PC-3 (cell line): ENCODE measurements at regions not wholly inside any gene's neighbourhood (a gene's known extent, or its start where the extent isn't known, plus 50 kb on each side); places are given as distances from the start of the nearest gene placed in this dataset.

Experiments
- EZH2phosphoT487 ChIP-seq: fragments of 300-600 bp; sonication (generic); IDR thresholded peaks from 2 replicates; pipeline ENCODE4 v1.6.1; 2018; ENCODE audit warnings: mild to moderate bottlenecking, antibody characterized with exemption, low read length, borderline replicate concordance
- TF ChIP-seq, protein P1 (sequence below): fragments of 300-600 bp; sonication (generic); conservative IDR thresholded peaks from 2 replicates; pipeline ENCODE4 v1.5.1; 2017; ENCODE audit warnings: antibody characterized with exemption, low read depth, mild to moderate bottlenecking, low read length

DNA sequence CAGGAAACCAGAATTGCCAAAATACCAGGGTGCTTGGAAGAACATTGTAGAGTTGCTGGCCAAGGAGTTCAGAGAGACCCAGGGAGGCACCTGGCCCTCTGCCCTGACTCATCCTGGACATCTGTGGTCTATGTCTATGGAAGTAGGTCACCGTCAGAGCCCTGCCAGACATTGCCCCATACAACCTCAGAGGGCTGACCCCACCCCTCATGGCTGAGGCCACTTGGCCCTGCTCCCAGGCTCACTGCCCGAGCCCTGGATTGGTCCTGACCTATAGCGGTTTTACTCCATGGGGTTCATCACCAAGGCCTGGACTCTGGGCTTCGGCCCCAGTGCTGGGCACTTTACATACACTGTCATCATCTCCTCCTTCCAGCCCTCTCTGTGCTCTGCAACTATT is 233.1 kb downstream of the PTPRU start:
- TF ChIP-seq EZH2phosphoT487 = no peak
- TF ChIP-seq, protein P1, sequence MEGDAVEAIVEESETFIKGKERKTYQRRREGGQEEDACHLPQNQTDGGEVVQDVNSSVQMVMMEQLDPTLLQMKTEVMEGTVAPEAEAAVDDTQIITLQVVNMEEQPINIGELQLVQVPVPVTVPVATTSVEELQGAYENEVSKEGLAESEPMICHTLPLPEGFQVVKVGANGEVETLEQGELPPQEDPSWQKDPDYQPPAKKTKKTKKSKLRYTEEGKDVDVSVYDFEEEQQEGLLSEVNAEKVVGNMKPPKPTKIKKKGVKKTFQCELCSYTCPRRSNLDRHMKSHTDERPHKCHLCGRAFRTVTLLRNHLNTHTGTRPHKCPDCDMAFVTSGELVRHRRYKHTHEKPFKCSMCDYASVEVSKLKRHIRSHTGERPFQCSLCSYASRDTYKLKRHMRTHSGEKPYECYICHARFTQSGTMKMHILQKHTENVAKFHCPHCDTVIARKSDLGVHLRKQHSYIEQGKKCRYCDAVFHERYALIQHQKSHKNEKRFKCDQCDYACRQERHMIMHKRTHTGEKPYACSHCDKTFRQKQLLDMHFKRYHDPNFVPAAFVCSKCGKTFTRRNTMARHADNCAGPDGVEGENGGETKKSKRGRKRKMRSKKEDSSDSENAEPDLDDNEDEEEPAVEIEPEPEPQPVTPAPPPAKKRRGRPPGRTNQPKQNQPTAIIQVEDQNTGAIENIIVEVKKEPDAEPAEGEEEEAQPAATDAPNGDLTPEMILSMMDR = no peak
